ENCODE measurements at regions not wholly inside any gene's neighbourhood (a gene's known extent, or its start where the extent isn't known, plus 50 kb on each side); places are given as distances from the start of the nearest gene placed in this dataset.
A peak's percentile ranks its signal among the peaks of the same experiment; 100 is the strongest.

GRCh38 chr6:71125216-71125615 is 163.4 kb upstream of the OGFRL1 start:
- DNase-seq = no peak

- peak; percentile 48 for DNase-seq
Measured at GRCh38 chr6:71126506-71126905, 162.1 kb upstream of the OGFRL1 start.

DNA sequence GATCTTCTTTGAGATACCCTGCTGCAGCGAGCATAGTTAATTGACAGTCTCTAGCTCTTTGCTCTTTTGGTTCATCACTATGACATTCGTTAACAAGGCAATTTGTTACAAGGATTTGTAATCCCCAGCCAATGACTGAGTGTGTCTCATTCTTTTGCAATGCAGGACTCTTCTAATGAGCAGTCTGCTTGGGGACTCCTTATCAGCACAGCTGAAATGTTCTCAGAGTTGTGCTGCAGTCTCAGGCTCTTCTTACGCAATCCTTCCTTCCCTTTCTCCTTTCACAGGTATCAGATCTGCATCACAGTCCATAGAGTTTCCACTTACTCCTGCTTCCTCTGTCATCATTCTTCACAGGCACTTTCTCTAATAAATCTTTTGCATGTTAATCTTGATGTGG is 161.2 kb upstream of the OGFRL1 start:
- DNase-seq = no peak

GRCh38 chr6:71130277-71130676 is 158.3 kb upstream of the OGFRL1 start:
- no peak for DNase-seq

DNA sequence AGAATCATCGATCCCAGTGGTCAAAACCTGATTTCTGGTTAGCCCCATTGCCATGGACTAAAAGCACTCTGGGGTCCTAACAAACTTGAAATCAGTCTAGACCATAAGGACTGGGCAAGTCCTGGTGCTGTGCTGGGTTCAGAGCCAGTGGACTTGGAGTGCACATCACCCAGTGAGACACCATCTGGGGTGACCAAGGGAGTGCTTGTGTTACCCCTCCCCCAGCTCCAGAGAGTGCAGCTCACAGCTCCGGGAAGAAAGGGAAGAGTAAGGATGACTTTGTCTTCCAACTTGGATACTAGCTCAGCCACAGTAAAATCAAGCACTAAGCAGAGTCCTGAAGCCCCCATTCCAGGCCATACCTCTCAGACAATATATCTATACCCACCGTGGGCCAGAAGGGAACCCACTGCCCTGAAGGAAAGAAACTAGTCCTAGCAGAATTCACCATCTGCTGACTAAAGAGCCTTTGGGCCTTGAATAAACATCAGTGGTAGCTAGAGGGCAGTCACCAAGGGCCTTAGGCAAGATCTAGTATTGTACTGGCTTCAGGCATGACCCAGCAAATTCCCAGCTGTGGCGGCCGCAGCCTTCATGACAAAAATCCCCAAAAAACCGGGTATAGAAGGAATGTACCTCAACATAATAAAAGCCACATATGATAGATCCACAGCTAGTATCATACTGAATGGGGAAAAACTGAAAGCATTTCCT is 153.5 kb upstream of the OGFRL1 start:
- no peak for DNase-seq

- no peak for DNase-seq
Measured at GRCh38 chr6:71137973-71138372, 150.6 kb upstream of the OGFRL1 start.

- no peak for DNase-seq
Measured at GRCh38 chr6:71138376-71138775, 150.2 kb upstream of the OGFRL1 start.

DNA sequence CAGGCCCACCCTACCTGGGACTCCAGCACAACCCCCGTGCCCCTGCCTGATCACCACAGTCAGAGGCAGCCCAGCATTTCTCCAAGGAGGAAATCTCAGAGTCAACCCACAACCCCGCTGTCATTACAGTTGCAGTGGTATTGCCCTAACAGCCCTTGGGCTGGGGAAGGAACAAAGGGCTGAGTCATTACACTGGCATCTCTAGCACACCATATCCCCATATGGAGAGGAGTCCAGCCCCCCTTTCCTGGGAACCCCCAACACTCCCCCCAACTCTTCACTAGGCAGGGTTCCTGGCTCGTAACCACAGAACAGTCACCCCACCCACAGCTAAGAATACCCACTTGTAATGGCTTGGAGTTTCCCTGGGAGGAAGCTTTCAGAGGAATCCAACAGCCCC is 149.4 kb upstream of the OGFRL1 start:
- no peak for DNase-seq

DNA sequence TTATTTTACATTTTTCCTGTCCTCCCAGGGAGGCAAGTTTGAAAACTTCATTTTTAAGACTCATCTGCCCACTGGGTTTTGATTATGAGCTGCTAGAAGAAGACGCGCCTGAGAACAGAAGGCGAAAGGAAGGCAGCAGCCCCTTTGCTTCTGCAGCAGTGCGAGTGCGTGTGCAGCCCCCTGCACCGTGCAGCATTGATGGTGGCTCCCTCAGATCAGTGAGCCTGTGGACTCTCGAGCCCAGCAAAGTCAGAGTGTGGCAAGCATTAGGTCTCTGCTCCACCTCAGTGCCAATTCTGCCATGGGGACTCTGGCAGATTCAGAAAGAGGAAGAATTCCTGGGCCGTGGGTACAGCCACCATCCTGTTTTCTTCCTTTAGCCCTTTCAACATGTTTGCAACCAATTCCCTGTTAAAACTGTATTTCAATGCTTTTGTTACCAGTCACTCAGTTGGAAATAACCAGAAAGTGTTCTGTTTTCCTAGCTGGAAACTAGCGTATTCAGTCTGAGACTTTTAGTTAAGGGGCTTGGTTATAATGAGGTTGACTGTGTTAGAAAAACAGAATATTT is 134.8 kb upstream of the OGFRL1 start:
- no peak for DNase-seq

GRCh38 chr6:71157345-71157744 is 131.3 kb upstream of the OGFRL1 start:
- DNase-seq = no peak

DNA sequence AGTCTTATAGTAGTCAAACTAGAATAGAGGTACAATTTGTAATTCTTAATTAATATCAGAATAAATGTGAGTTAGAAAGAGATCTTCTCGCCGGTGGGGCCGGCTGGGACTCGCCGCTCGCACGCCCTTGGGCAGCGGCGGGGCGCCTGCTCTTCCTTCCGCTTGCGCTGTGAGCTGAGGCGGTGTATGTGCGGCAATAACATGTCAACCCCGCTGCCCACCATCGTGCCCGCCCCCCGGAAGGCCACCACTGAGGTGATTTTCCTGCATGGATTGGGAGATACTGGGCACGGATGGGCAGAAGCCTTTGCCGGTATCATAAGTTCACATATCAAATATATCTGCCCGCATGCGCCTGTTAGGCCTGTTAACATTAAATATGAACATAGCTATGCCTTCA is 123.7 kb upstream of the OGFRL1 start:
- no peak for DNase-seq

GRCh38 chr6:71168233-71168765 is 120.3 kb upstream of the OGFRL1 start:
- no peak for DNase-seq

GRCh38 chr6:71171497-71172070 is 117.0 kb upstream of the OGFRL1 start:
- no peak for DNase-seq

DNA sequence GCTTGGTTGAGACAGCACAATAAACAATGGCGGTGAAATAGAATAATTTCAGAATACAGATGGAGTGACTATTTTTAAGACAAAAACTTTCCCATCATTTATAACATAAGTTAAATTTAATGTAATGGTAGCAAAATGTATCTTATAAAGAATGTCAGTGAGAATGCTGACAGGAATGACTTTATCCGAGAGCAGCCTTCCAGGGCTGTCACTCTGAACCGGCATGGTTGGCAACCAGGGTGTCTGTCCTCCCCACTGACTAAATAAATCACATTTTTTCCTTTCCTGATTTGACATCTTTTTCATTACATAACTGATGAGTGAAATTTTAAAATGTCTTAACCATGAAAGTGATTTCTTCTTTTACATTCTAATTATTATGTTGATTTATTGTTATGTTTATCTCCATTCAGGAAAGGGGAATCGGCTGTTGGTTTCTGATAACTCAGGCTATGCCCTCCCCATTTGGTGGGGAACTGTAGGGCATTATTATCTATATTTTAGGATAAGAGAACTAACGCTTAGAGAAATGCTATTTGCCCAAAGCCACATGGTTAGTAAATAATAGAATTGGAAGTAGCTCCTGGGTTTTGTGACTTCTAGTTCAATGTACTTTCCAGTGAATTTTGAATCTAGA is 109.2 kb upstream of the OGFRL1 start:
- no peak for DNase-seq

GRCh38 chr6:71181565-71181964 is 107.0 kb upstream of the OGFRL1 start:
- no peak for DNase-seq

DNA sequence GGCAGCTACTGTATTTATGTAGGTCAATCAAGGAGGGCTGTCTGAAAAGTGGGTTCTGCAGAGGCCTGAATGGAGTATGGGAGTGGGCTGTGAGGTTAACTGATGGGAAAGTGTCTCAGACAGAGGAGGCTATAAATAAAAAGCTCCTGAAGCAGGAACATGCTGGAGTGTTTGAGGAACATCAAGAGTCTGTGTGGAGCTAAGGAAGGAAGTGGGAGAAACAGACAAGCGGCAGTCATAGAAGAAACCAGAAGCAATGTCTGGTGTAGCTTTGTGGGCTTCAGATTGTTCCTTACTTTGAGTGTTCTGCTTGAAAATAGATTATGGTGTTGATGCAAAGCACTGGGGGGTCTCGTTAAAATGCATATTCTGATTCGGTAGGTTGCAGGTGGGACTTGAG is 101.5 kb upstream of the OGFRL1 start:
- DNase-seq = no peak

DNA sequence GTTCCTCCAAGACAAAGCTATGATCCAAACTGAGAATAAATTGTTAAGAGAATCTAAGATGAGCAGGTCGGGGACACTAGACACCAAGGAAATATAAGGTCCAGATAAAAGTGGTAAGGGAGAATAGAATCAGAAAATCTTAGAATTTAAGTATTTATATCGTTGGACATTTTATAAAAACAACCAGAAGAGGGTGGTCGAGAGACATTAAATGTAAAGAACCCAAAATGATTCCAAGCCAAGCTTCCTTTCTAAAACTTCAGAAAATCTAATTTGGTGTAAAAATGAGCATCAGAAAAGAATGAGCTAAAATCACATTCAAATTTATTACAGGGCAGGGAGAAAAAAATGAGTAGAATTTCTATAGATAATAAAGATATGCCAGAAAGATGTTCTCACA is 97.8 kb upstream of the OGFRL1 start:
- peak; percentile 23 for DNase-seq

GRCh38 chr6:71194724-71195123 is 93.9 kb upstream of the OGFRL1 start:
- no peak for DNase-seq

DNA sequence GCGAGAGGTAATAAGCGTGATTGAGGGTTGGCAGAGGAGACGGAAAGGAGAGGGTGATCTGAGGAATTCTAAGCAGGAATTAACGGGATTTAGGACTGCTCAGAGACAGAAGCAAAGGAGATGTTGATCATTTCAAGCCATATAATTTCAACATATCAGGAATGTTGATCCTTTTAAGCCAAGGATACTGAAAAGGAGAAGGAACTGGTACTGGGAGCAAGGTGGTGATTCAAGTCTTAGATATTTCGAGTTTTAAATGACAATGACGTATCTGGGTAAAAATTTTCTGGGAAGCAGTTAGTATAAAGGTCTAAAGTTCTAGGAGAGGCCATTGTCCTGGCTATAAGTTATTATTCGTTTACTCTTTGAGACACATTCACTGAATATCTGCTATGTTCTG is 91.3 kb upstream of the OGFRL1 start:
- DNase-seq = no peak

DNA sequence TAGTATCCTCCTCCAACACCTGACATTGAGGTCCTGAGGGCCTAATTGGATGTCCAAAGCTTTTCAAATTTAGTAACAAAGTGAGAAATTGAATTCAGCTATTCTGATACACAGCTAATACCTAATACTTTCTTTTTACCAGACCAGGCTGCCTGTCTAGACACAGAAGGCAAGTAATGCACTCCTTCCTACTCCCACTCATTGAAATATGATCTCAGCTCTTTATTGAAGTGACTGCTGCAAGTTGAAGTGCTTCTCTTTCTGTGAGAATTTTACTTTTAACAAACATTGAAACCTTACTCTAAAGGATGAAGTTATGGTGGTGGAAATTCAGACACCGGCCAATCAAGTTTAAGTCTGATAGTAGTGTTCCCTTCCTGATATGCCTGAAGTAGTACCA is 90.8 kb upstream of the OGFRL1 start:
- DNase-seq = no peak

GRCh38 chr6:71198908-71199307 is 89.7 kb upstream of the OGFRL1 start:
- DNase-seq = no peak

GRCh38 chr6:71199736-71200135 is 88.9 kb upstream of the OGFRL1 start:
- no peak for DNase-seq

DNA sequence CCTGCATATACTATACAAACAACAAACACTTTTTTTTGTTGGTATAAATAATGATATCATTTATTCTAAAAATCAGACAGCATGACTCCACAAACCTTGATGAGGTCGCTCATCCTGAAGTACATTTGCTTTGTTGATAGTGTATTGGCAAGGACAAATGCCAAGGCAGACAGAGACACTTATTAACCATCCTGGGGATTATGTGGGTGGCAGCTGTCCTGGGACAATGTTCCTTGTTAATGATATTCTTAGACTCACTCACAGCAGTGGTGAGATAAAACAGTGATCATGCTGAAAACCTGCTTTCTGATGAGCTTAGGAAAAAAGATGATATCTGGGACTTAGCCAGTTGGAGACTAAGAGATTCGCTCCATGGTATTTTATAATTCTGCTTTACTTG is 85.4 kb upstream of the OGFRL1 start:
- DNase-seq = no peak

- no peak for DNase-seq
Measured at GRCh38 chr6:71204741-71205140, 83.9 kb upstream of the OGFRL1 start.
